ENCODE measurements at regions not wholly inside any gene's neighbourhood (a gene's known extent, or its start where the extent isn't known, plus 50 kb on each side); places are given as distances from the start of the nearest gene placed in this dataset.

DNA sequence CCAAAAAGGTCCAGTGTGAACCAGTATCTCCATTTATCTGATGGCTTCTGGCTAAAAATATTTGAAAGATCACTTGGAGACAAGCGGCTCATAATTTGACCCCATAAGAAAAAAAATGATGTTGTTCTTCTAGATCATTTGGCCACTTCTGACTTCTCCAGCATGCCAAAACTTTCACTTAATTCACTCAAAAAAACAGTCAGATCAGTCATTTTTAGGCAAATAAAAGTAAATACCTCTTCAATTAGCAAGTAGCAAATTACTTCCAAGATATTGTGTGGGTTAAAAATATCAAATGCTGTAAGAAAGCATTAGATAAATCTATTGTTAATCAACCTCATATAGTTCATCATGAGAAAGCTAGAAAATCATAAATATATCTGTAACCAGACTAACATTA, 106.0 kb downstream of the ZC3H11B start:
- Histone ChIP-seq H3K9me3 (ENCODE audit: insufficient read depth in 2 of 2, low read depth in 1 of 2, low read length in 1 of 2) (no peaks in the 10 kb centered on the region), H3K4me1 (replicated peaks in 1 of 4; ENCODE audit: control insufficient read depth in 3 of 4, insufficient read depth in 4 of 4, low read length in 3 of 4) (no peaks in the 10 kb centered on the region), H2AK5ac (ENCODE audit: low read depth, low read length) (no peak overlapping the region), H3K9ac (replicated peaks in 1 of 4; ENCODE audit: extremely low read depth in 1 of 4, low read depth in 3 of 4, low read length in 3 of 4) (no peak overlapping the region), H3K36me3 (ENCODE audit: control insufficient read depth in 2 of 4, insufficient read depth in 4 of 4, low read length in 3 of 4) (no peaks in the 10 kb centered on the region), H3K79me1 (ENCODE audit: low read depth, low read length) (no peaks in the 10 kb centered on the region), H3K4me3 (ENCODE audit: extremely low read depth in 1 of 4, insufficient read depth in 2 of 4, low read depth in 3 of 4, low read length in 4 of 4) (no peak overlapping the region), H2AFZ (ENCODE audit: low read length) (no peak overlapping the region), H3K27ac (ENCODE audit: low read depth, low read length) (no peak overlapping the region), H3K79me2 (ENCODE audit: control insufficient read depth in 1 of 2, insufficient read depth in 2 of 2, low read length in 2 of 2) (no peaks in the 10 kb centered on the region), H4K20me1 (replicated peaks in 1 of 2; ENCODE audit: control insufficient read depth in 1 of 2, insufficient read depth in 2 of 2, low read length in 2 of 2) (no peaks in the 10 kb centered on the region), H4K5ac (ENCODE audit: insufficient read length, low read depth, low read length) (no peak overlapping the region), H3K4me2 (ENCODE audit: insufficient read depth in 1 of 2, low read depth in 2 of 2, low read length in 2 of 2) (no peak overlapping the region), H2BK12ac (ENCODE audit: low read depth, low read length) (no peak overlapping the region), H2BK5ac (ENCODE audit: low read depth, low read length) (no peak overlapping the region), H4K8ac (ENCODE audit: extremely low read depth, insufficient read depth, low read length) (no peak overlapping the region), H3K23ac (ENCODE audit: insufficient read length) (no peak overlapping the region), H3K18ac (ENCODE audit: extremely low read depth, low read length) (no peak overlapping the region), H4K91ac (replicated peaks; ENCODE audit: insufficient read length, low read length) (no peak overlapping the region), H3K4ac (replicated peaks; ENCODE audit: insufficient read length, low read depth, low read length) (no peak overlapping the region), H2BK20ac (ENCODE audit: low read length) (no peak overlapping the region), H2BK120ac (replicated peaks; ENCODE audit: low read depth, low read length) (no peak overlapping the region), H3K56ac (replicated peaks; ENCODE audit: insufficient read length, low read depth, low read length) (no peak overlapping the region), H3K23me2 (ENCODE audit: low read depth, low read length) (no peaks in the 10 kb centered on the region), H2BK15ac (ENCODE audit: low read length) (no peak overlapping the region), H3K27me3 (replicated peaks in 1 of 4; ENCODE audit: control insufficient read depth in 3 of 4, extremely low read depth in 1 of 4, insufficient read depth in 3 of 4, low read length in 3 of 4) (no peaks in the 10 kb centered on the region), H3K14ac (ENCODE audit: insufficient read length) (no peak overlapping the region)
- FAIRE-seq (no peak), DNase-seq (ENCODE audit: low read depth in 1 of 2, low spot score in 2 of 2) (no peak)
- ChIA-PET CTCF (ENCODE audit: partially characterized antibody) (interaction anchor here (1.1 kb wide), 1 partner anchor 22 kb away, joined by 3 read pairs; no protein-coding TSS in a partner anchor), POLR2A (ENCODE audit: partially characterized antibody) (no interaction called here)
- WGBS, 2 experiments (ENCODE audit: extremely low coverage in 1 of 2, insufficient coverage in 1 of 2, insufficient read length in 1 of 2, insufficient replicate concordance in 2 of 2, low coverage in 1 of 2, low lambda C conversion rate in 2 of 2, missing lambda C conversion rate in 1 of 2) = 77% methylated on average over 1 of the region's 1 CpG; no CpG with 5 or more reads in 1 of the 2 experiments
- no peak for TF ChIP-seq TAF7 (optimal IDR thresholded peaks at IDR 0.05; ENCODE audit: borderline replicate concordance, low read depth, low read length)
- no peak for TF ChIP-seq NANOG (IDR thresholded peaks at IDR 0.05; ENCODE audit: insufficient read depth, low read depth, low read length, poor library complexity, severe bottlenecking)
- TF ChIP-seq RFX5 (IDR thresholded peaks at IDR 0.05; ENCODE audit: borderline replicate concordance, low read depth, low read length) = no peak
- no peak for TF ChIP-seq CBX5 (IDR thresholded peaks at IDR 0.05; ENCODE audit: low read depth, low read length)
- no peak for TF ChIP-seq CREB1 (IDR thresholded peaks at IDR 0.05)
- TF ChIP-seq SIN3A (conservative IDR thresholded peaks at IDR 0.05 in 1 of 2, IDR thresholded peaks at IDR 0.05 in 1 of 2; ENCODE audit: low read depth in 1 of 2, low read length in 2 of 2) = no peak
- TF ChIP-seq, protein P1, sequence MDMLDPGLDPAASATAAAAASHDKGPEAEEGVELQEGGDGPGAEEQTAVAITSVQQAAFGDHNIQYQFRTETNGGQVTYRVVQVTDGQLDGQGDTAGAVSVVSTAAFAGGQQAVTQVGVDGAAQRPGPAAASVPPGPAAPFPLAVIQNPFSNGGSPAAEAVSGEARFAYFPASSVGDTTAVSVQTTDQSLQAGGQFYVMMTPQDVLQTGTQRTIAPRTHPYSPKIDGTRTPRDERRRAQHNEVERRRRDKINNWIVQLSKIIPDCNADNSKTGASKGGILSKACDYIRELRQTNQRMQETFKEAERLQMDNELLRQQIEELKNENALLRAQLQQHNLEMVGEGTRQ (IDR thresholded peaks at IDR 0.05; ENCODE audit: low read length) = no peak
- no peak for TF ChIP-seq BRCA1 (IDR thresholded peaks at IDR 0.05; ENCODE audit: low read depth, low read length)
- no peak for TF ChIP-seq BCL11A (IDR thresholded peaks at IDR 0.05; ENCODE audit: low read depth in 2 of 2, low read length in 2 of 2)
- TF ChIP-seq RBBP5 (IDR thresholded peaks at IDR 0.05; ENCODE audit: borderline replicate concordance, low read depth, low read length) = no peak
- TF ChIP-seq, protein P2, sequence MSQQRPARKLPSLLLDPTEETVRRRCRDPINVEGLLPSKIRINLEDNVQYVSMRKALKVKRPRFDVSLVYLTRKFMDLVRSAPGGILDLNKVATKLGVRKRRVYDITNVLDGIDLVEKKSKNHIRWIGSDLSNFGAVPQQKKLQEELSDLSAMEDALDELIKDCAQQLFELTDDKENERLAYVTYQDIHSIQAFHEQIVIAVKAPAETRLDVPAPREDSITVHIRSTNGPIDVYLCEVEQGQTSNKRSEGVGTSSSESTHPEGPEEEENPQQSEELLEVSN (IDR thresholded peaks at IDR 0.05) = no peak
- no peak for TF ChIP-seq TEAD4 (IDR thresholded peaks at IDR 0.05; ENCODE audit: low read depth, low read length)
- TF ChIP-seq JUN (IDR thresholded peaks at IDR 0.05; ENCODE audit: low read depth, low read length) = no peak
